ENCODE measurements at regions not wholly inside any gene's neighbourhood (a gene's known extent, or its start where the extent isn't known, plus 50 kb on each side); places are given as distances from the start of the nearest gene placed in this dataset.

GRCh38 chr6:134529921-134530320 lies 212.0 kb upstream of the SGK1 start:
- no peak for DNase-seq (ENCODE audit: low read depth in 1 of 2, low spot score in 2 of 2)
- no peak overlapping the region for H3K18ac ChIP-seq (ENCODE audit: extremely low read depth, low read length)
- H2BK20ac ChIP-seq (ENCODE audit: low read length), result no peak overlapping the region
- POLR2A ChIA-PET (ENCODE audit: partially characterized antibody), result no interaction called here
- no peaks in the 10 kb centered on the region for H3K27me3 ChIP-seq (replicated peaks in 1 of 4; ENCODE audit: control insufficient read depth in 3 of 4, extremely low read depth in 1 of 4, insufficient read depth in 3 of 4, low read length in 3 of 4)
- no peak overlapping the region for H2BK5ac ChIP-seq (ENCODE audit: low read depth, low read length)
- WGBS, 2 experiments (ENCODE audit: extremely low coverage in 1 of 2, insufficient coverage in 1 of 2, insufficient read length in 1 of 2, insufficient replicate concordance in 2 of 2, low coverage in 1 of 2, low lambda C conversion rate in 2 of 2, missing lambda C conversion rate in 1 of 2), result 93% methylated on average over 4 of the region's 4 CpGs; no CpG with 5 or more reads in 1 of the 2 experiments
- no peak overlapping the region for H2BK12ac ChIP-seq (ENCODE audit: low read depth, low read length)
- H3K27ac ChIP-seq (ENCODE audit: low read depth, low read length), result no peak overlapping the region
- no peak overlapping the region for H4K8ac ChIP-seq (ENCODE audit: extremely low read depth, insufficient read depth, low read length)
- H3K4me2 ChIP-seq (ENCODE audit: insufficient read depth in 1 of 2, low read depth in 2 of 2, low read length in 2 of 2), result no peak overlapping the region
- no peaks in the 10 kb centered on the region for H3K36me3 ChIP-seq (ENCODE audit: control insufficient read depth in 2 of 4, insufficient read depth in 4 of 4, low read length in 3 of 4)
- no peaks in the 10 kb centered on the region; a peak in 1 of 7 replicates for H3K4me1 ChIP-seq (replicated peaks in 1 of 4; ENCODE audit: control insufficient read depth in 3 of 4, insufficient read depth in 4 of 4, low read length in 3 of 4)
- H4K20me1 ChIP-seq (replicated peaks in 1 of 2; ENCODE audit: control insufficient read depth in 1 of 2, insufficient read depth in 2 of 2, low read length in 2 of 2), result no peaks in the 10 kb centered on the region
- CTCF ChIA-PET (ENCODE audit: partially characterized antibody), result interaction anchor here (0.6 to 1.5 kb wide), 2 partner anchors 112 to 296 kb away, joined by 3 to 4 read pairs; no protein-coding TSS in a partner anchor
- H4K5ac ChIP-seq (ENCODE audit: insufficient read length, low read depth, low read length), result no peak overlapping the region
- H3K56ac ChIP-seq (replicated peaks; ENCODE audit: insufficient read length, low read depth, low read length), result no peak overlapping the region
- H3K79me1 ChIP-seq (ENCODE audit: low read depth, low read length), result no peaks in the 10 kb centered on the region
- FAIRE-seq, result no peak
- no peak overlapping the region for H2AFZ ChIP-seq (ENCODE audit: low read length)
- no peaks in the 10 kb centered on the region for H3K9me3 ChIP-seq (ENCODE audit: insufficient read depth in 2 of 2, low read depth in 1 of 2, low read length in 1 of 2)
- no peak overlapping the region for H4K91ac ChIP-seq (replicated peaks; ENCODE audit: insufficient read length, low read length)
- no peak overlapping the region for H2AK5ac ChIP-seq (ENCODE audit: low read depth, low read length)
- H3K14ac ChIP-seq (ENCODE audit: insufficient read length), result no peak overlapping the region
- no peak overlapping the region for H3K4me3 ChIP-seq (ENCODE audit: extremely low read depth in 1 of 4, insufficient read depth in 2 of 4, low read depth in 3 of 4, low read length in 4 of 4)
- H3K79me2 ChIP-seq (ENCODE audit: control insufficient read depth in 1 of 2, insufficient read depth in 2 of 2, low read length in 2 of 2), result no peaks in the 10 kb centered on the region
- no peak overlapping the region for H3K23ac ChIP-seq (ENCODE audit: insufficient read length)
- no peak overlapping the region for H3K4ac ChIP-seq (replicated peaks; ENCODE audit: insufficient read length, low read depth, low read length)
- no peak overlapping the region for H2BK120ac ChIP-seq (replicated peaks; ENCODE audit: low read depth, low read length)
- H2BK15ac ChIP-seq (ENCODE audit: low read length), result no peak overlapping the region
- no peak overlapping the region for H3K9ac ChIP-seq (replicated peaks in 1 of 4; ENCODE audit: extremely low read depth in 1 of 4, low read depth in 3 of 4, low read length in 3 of 4)
- no peaks in the 10 kb centered on the region for H3K23me2 ChIP-seq (ENCODE audit: low read depth, low read length)
- TF ChIP-seq HDAC2 (IDR thresholded peaks at IDR 0.05; ENCODE audit: borderline replicate concordance in 1 of 2, low read depth in 2 of 2, low read length in 2 of 2) (no peak), CTBP2 (IDR thresholded peaks at IDR 0.05; ENCODE audit: borderline replicate concordance, insufficient read depth, insufficient read length, low read length) (no peak), USF2 (IDR thresholded peaks at IDR 0.05; ENCODE audit: low read length) (no peak), SP2 (IDR thresholded peaks at IDR 0.05; ENCODE audit: low read length) (no peak), CREB1 (IDR thresholded peaks at IDR 0.05) (no peak), CEBPB (IDR thresholded peaks at IDR 0.05; ENCODE audit: low read depth, low read length) (no peak), SP1 (IDR thresholded peaks at IDR 0.05; ENCODE audit: low read depth, low read length) (no peak), SIX5 (IDR thresholded peaks at IDR 0.05; ENCODE audit: low read depth, low read length) (no peak), POLR2A (IDR thresholded peaks at IDR 0.05; ENCODE audit: control extremely low read depth in 1 of 2, low read depth in 2 of 2, low read length in 2 of 2) (no peak), SIN3A (conservative IDR thresholded peaks at IDR 0.05 in 1 of 2, IDR thresholded peaks at IDR 0.05 in 1 of 2; ENCODE audit: low read depth in 1 of 2, low read length in 2 of 2) (no peak), EZH2 (IDR thresholded peaks at IDR 0.05; ENCODE audit: low read depth, low read length, severe bottlenecking) (no peak), BACH1 (IDR thresholded peaks at IDR 0.05; ENCODE audit: low read length) (no peak), E2F6 (IDR thresholded peaks at IDR 0.05) (no peak), KDM4A (IDR thresholded peaks at IDR 0.05; ENCODE audit: low read depth, low read length, severe bottlenecking) (no peak)
